GM12864 (cell line): ENCODE measurements at regions not wholly inside any gene's neighbourhood (a gene's known extent, or its start where the extent isn't known, plus 50 kb on each side); places are given as distances from the start of the nearest gene placed in this dataset.

ENCODE experiments used
- DNase-seq: peaks from one replicate; pipeline ENCODE4 v3.0.0-alpha.2; 2011; ENCODE audit warnings: low read depth
- H3K4me3 ChIP-seq: 2 replicates; pipeline ENCODE4 v1.5.1; 2011; ENCODE audit warnings: mild to moderate bottlenecking, low read depth, low read length, control low read depth
- CTCF ChIP-seq: IDR thresholded peaks from 2 replicates; pipeline ENCODE4 v1.5.1; 2011; ENCODE audit warnings: low read depth, mild to moderate bottlenecking, moderate library complexity, low read length, control low read depth, inconsistent platforms; ENCODE audit errors: missing control alignments

GRCh38 chr18:27491772-27492171 is 306.7 kb upstream of the CHST9 start:
- no peak for TF ChIP-seq CTCF
- DNase-seq: no peak
- H3K4me3 ChIP-seq: no peak overlapping the region

- no peak for TF ChIP-seq CTCF
- no peak for DNase-seq
- H3K4me3 ChIP-seq: no peak overlapping the region
Observed at GRCh38 chr18:27483276-27483675, 298.2 kb upstream of the CHST9 start.

- no peak for DNase-seq
- no peak for TF ChIP-seq CTCF
- no peak overlapping the region for H3K4me3 ChIP-seq
Observed at GRCh38 chr18:27478459-27478858, 293.4 kb upstream of the CHST9 start.

- TF ChIP-seq CTCF: no peak
- H3K4me3 ChIP-seq: no peak overlapping the region
- DNase-seq: no peak
Observed at GRCh38 chr18:27473318-27473717, 288.2 kb upstream of the CHST9 start.

GRCh38 chr18:27467073-27467472 is 282.0 kb upstream of the CHST9 start:
- no peak for DNase-seq
- no peak for TF ChIP-seq CTCF
- no peak overlapping the region for H3K4me3 ChIP-seq

GRCh38 chr18:27461957-27462356 is 276.8 kb upstream of the CHST9 start:
- TF ChIP-seq CTCF: no peak
- H3K4me3 ChIP-seq: no peak overlapping the region
- no peak for DNase-seq

- H3K4me3 ChIP-seq: no peak overlapping the region
- no peak for DNase-seq
- no peak for TF ChIP-seq CTCF
Observed at GRCh38 chr18:27449104-27449503, 264.0 kb upstream of the CHST9 start.
